ENCODE measurements at regions not wholly inside any gene's neighbourhood (a gene's known extent, or its start where the extent isn't known, plus 50 kb on each side); places are given as distances from the start of the nearest gene placed in this dataset.

- no peaks in the 10 kb centered on the region for H3K36me3 ChIP-seq (ENCODE audit: control insufficient read depth, insufficient read depth, low read length)
- H3K4ac ChIP-seq (ENCODE audit: low read depth, low read length): no peak overlapping the region
- CTCF ChIA-PET: interaction anchor here (0.6 kb wide), 1 partner anchor 575 kb away, joined by 5 read pairs; no protein-coding TSS in a partner anchor
- H3K27me3 ChIP-seq (ENCODE audit: control insufficient read depth, insufficient read depth, low read length): no peaks in the 10 kb centered on the region
- H2BK20ac ChIP-seq (ENCODE audit: low read depth, low read length): no peak overlapping the region
- no peak overlapping the region for H3K9ac ChIP-seq (ENCODE audit: low read depth, low read length)
- ATAC-seq (ENCODE audit: low read depth) (no peak; the same call in 1 of the 2 replicates), DNase-seq (peak; percentile 27)
- H4K8ac ChIP-seq (ENCODE audit: low read depth in 2 of 2, low read length in 2 of 2): no peak overlapping the region
- H3K23ac ChIP-seq (ENCODE audit: low read depth, low read length): no peak overlapping the region
- no peaks in the 10 kb centered on the region for H4K20me1 ChIP-seq (ENCODE audit: insufficient read depth, low read length)
- in situ Hi-C loops (cut with MboI; ENCODE audit: low sequenced_read_pairs) (no loop called here), dilution Hi-C loops (cut with HindIII; ENCODE audit: low sequenced_read_pairs, unreplicated experiment) (no loop called here), intact Hi-C loops (cut with micrococcal nuclease) (no loop called here)
- H3K18ac ChIP-seq (ENCODE audit: low read depth, low read length): no peak overlapping the region
- no peak overlapping the region for H2BK5ac ChIP-seq (ENCODE audit: low read depth, low read length, poor library complexity, severe bottlenecking)
- no peak overlapping the region for H2AK9ac ChIP-seq (replicated peaks; ENCODE audit: low read depth, low read length, poor library complexity)
- no peaks in the 10 kb centered on the region for H3K79me1 ChIP-seq (ENCODE audit: low read depth in 1 of 2, low read length in 2 of 2)
- BruUV-seq (replicated peaks): no TSS peak
- no peak overlapping the region for H3K4me2 ChIP-seq (ENCODE audit: low read depth, low read length)
- no peaks in the 10 kb centered on the region for H3K9me1 ChIP-seq (ENCODE audit: insufficient read depth, low read length)
- H2AK5ac ChIP-seq (ENCODE audit: low read depth, low read length): no peak overlapping the region
- no peak overlapping the region for H3K4me3 ChIP-seq (ENCODE audit: insufficient read depth, low read depth, low read length)
- H3K4me1 ChIP-seq (ENCODE audit: control insufficient read depth, insufficient read depth, low read length): no peaks in the 10 kb centered on the region
- H4K91ac ChIP-seq (ENCODE audit: insufficient read depth, low read depth, low read length): no peak overlapping the region
- no peak overlapping the region for H4K5ac ChIP-seq (ENCODE audit: low read depth, low read length)
- no peaks in the 10 kb centered on the region for H3K9me3 ChIP-seq (ENCODE audit: control insufficient read depth, insufficient read depth, low read length)
- H3K56ac ChIP-seq (ENCODE audit: extremely low read depth, insufficient read depth, low read length): no peak overlapping the region
- H2AFZ ChIP-seq (replicated peaks; ENCODE audit: low read length, poor library complexity): no peak overlapping the region
- no peak for TF ChIP-seq CHD1 (IDR thresholded peaks at IDR 0.05; ENCODE audit: low read depth, low read length)
- TF ChIP-seq RCOR1 (IDR thresholded peaks at IDR 0.05; ENCODE audit: insufficient replicate concordance, low read length): no peak
- TF ChIP-seq, protein P1, sequence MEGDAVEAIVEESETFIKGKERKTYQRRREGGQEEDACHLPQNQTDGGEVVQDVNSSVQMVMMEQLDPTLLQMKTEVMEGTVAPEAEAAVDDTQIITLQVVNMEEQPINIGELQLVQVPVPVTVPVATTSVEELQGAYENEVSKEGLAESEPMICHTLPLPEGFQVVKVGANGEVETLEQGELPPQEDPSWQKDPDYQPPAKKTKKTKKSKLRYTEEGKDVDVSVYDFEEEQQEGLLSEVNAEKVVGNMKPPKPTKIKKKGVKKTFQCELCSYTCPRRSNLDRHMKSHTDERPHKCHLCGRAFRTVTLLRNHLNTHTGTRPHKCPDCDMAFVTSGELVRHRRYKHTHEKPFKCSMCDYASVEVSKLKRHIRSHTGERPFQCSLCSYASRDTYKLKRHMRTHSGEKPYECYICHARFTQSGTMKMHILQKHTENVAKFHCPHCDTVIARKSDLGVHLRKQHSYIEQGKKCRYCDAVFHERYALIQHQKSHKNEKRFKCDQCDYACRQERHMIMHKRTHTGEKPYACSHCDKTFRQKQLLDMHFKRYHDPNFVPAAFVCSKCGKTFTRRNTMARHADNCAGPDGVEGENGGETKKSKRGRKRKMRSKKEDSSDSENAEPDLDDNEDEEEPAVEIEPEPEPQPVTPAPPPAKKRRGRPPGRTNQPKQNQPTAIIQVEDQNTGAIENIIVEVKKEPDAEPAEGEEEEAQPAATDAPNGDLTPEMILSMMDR (conservative IDR thresholded peaks at IDR 0.05; ENCODE audit: low read depth, low read length): no peak
- TF ChIP-seq NFE2L2 (IDR thresholded peaks at IDR 0.05; ENCODE audit: low read depth, low read length): no peak
- TF ChIP-seq, protein P2, sequence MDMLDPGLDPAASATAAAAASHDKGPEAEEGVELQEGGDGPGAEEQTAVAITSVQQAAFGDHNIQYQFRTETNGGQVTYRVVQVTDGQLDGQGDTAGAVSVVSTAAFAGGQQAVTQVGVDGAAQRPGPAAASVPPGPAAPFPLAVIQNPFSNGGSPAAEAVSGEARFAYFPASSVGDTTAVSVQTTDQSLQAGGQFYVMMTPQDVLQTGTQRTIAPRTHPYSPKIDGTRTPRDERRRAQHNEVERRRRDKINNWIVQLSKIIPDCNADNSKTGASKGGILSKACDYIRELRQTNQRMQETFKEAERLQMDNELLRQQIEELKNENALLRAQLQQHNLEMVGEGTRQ (IDR thresholded peaks at IDR 0.05; ENCODE audit: low read depth, low read length): no peak
- no peak for TF ChIP-seq RAD21 (IDR thresholded peaks at IDR 0.05; ENCODE audit: low read length)
- TF ChIP-seq RFX5 (IDR thresholded peaks at IDR 0.05; ENCODE audit: low read depth, low read length): no peak
- TF ChIP-seq POLR2A (IDR thresholded peaks at IDR 0.05; ENCODE audit: low read depth, low read length): no peak
- TF ChIP-seq MXI1 (IDR thresholded peaks at IDR 0.05; ENCODE audit: borderline replicate concordance, low read depth, low read length): no peak
- no peak overlapping the region for H3K27ac ChIP-seq (ENCODE audit: insufficient read depth, low read length)
- H2BK120ac ChIP-seq (ENCODE audit: low read depth, low read length): no peak overlapping the region
- H2BK15ac ChIP-seq (ENCODE audit: low read depth, low read length): no peak overlapping the region
- POLR2A ChIA-PET (ENCODE audit: unreplicated experiment): interaction anchor here (0.7 kb wide), 1 partner anchor 54 kb away, joined by 10 read pairs; no protein-coding TSS in a partner anchor
- WGBS, 2 experiments (ENCODE audit: extremely low coverage in 2 of 2, insufficient read length in 1 of 2): no CpG with 5 or more reads among the region's 1 CpG
- H3K14ac ChIP-seq (replicated peaks; ENCODE audit: low read depth, low read length): no peak overlapping the region
Measured at GRCh38 chr4:111678479-111678878, 466.8 kb upstream of the FAM241A start.

Data from IMR-90 (cell line).